ENCODE measurements at regions not wholly inside any gene's neighbourhood (a gene's known extent, or its start where the extent isn't known, plus 50 kb on each side); places are given as distances from the start of the nearest gene placed in this dataset.

- TF ChIP-seq SIN3A (IDR thresholded peaks at IDR 0.05; ENCODE audit: borderline replicate concordance, low read depth, low read length) (no peak), REST (IDR thresholded peaks at IDR 0.05; ENCODE audit: low read depth, low read length) (no peak), CTCF (IDR thresholded peaks at IDR 0.05) (no peak), EZH2phosphoT487 (IDR thresholded peaks at IDR 0.05; ENCODE audit: borderline replicate concordance, low read depth) (no peak), POLR2AphosphoS5 (IDR thresholded peaks at IDR 0.05; ENCODE audit: low read depth, low read length) (no peak), RAD21 (IDR thresholded peaks at IDR 0.05; ENCODE audit: low read length) (no peak), FOXJ3 (CRISPR knock-in tag; IDR thresholded peaks at IDR 0.05) (no peak), MXI1 (IDR thresholded peaks at IDR 0.05; ENCODE audit: low read depth, low read length) (no peak)
Observed at GRCh38 chr15:95097361-95097760, 866.0 kb downstream of the MCTP2 start.
